Left lung (tissue), 4 donors: ENCODE measurements at regions not wholly inside any gene's neighbourhood (a gene's known extent, or its start where the extent isn't known, plus 50 kb on each side); places are given as distances from the start of the nearest gene placed in this dataset.

Experiments used
- ATAC-seq: fragments of 200-7000 bp; cut with Tn5 transposase; one replicate; pipeline ENCODE4 v1.9.1; 2020; ENCODE audit warnings: moderate library complexity
- DNase-seq, 4 donors: peaks; one replicate each; pipeline ENCODE4 v3.0.0-alpha.2; 2013 to 2020
- H3K27ac ChIP-seq, 2 donors: fragments of 200-600 bp; sonication (generic) in 1 of 2; one replicate each; pipeline versions ENCODE4 v1.5.0 to v1.8.0; 2020 to 2021
- H3K27me3 ChIP-seq, 2 donors: fragments of 200-600 bp; sonication (generic) in 1 of 2; one replicate each; pipeline versions ENCODE4 v1.5.0 to v1.8.0; 2020 to 2021
- H3K36me3 ChIP-seq, 2 donors: fragments of 200-600 bp; sonication (generic) in 1 of 2; one replicate each; pipeline versions ENCODE4 v1.5.0 to v1.8.0; 2020 to 2021
- H3K4me1 ChIP-seq, 2 donors: fragments of 200-600 bp; one replicate each; pipeline ENCODE4 v1.8.0; 2021
- H3K4me3 ChIP-seq, 2 donors: fragments of 200-600 bp; sonication (generic) in 1 of 2; one replicate each; pipeline versions ENCODE4 v1.5.0 to v1.8.0; 2020 to 2021; ENCODE audit warnings: mild to moderate bottlenecking in 1 of 2
- H3K9me3 ChIP-seq, 2 donors: fragments of 200-600 bp; sonication (generic) in 1 of 2; one replicate each; pipeline versions ENCODE4 v1.5.0 to v1.8.0; 2020 to 2021
- intact Hi-C, 2 donors: fragments of 100-400 bp; cut with DNase I; formaldehyde crosslinking; loops; one replicate each; pipeline versions ENCODE4 v1.11.2 to v1.14.2; 2022
- TF ChIP-seq, protein P1 (sequence below), 2 donors: fragments of 200-600 bp; sonication (generic) in 1 of 2; IDR thresholded peaks; one replicate each; pipeline versions ENCODE4 v1.5.0 to v1.8.0; 2021; ENCODE audit warnings: antibody characterized with exemption in 2 of 2
- donor health status: DM: no; HTN: yes; CAD: no.
- donor health status: DM: no; HTN: no; CAD: no.

DNA sequence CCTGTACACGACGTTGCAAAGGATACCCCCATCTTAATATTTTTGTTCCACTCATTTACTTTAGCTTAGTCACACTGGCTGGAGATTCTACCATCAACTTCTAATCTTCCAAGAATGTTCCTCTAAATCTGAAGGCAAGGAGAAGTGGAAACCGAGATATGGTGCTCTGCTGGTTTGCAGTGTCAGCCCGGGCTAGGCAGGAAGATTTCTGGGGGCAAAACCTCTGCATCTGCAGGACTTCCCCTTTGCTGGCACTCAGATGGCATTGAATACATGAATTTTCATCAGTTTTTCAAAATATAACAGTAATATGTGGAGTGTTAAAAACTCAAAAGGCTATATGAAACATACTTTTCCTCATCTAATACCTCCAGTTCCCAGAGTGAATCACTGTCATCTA, 240.4 kb downstream of the RPLP1 start:
- Histone ChIP-seq H3K36me3 (no peaks in the 10 kb centered on the region), H3K27me3 (no peaks in the 10 kb centered on the region), H3K9me3 (peaks cover 0 to 17% of the 10 kb centered on the region in 2 donors), H3K4me1 (peaks cover 0 to 19% of the 10 kb centered on the region in 2 donors), H3K27ac (no peak overlapping the region), H3K4me3 (no peak overlapping the region)
- DNase-seq: no peak
- TF ChIP-seq, protein P1, sequence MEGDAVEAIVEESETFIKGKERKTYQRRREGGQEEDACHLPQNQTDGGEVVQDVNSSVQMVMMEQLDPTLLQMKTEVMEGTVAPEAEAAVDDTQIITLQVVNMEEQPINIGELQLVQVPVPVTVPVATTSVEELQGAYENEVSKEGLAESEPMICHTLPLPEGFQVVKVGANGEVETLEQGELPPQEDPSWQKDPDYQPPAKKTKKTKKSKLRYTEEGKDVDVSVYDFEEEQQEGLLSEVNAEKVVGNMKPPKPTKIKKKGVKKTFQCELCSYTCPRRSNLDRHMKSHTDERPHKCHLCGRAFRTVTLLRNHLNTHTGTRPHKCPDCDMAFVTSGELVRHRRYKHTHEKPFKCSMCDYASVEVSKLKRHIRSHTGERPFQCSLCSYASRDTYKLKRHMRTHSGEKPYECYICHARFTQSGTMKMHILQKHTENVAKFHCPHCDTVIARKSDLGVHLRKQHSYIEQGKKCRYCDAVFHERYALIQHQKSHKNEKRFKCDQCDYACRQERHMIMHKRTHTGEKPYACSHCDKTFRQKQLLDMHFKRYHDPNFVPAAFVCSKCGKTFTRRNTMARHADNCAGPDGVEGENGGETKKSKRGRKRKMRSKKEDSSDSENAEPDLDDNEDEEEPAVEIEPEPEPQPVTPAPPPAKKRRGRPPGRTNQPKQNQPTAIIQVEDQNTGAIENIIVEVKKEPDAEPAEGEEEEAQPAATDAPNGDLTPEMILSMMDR (IDR thresholded peaks at IDR 0.05): no peak
- intact Hi-C loops: no loop called here
- ATAC-seq: no peak

DNA sequence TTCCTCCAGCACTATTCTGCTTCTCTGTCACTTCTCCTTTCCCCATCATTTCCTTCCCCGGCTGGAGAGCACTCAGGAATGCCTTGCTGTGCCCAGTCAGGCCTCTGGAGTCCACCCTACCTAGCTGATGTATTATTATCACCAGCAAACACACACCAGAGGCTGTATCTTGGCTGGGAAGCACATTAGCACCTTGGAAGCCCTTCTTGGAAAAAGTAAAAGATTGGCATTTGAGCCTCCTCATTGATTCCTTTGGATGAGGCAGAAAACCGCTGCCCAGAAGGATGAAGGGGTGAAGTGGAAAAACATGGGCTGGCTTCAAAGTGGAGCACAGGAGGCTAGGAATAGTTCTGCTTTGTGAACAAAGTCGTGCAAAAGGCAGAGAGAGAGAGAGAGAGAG, 244.3 kb downstream of the RPLP1 start:
- Histone ChIP-seq H3K27ac (no peak overlapping the region), H3K36me3 (no peaks in the 10 kb centered on the region), H3K9me3 (no peaks in the 10 kb centered on the region), H3K4me1 (peaks cover 0 to 11% of the 10 kb centered on the region in 2 donors), H3K27me3 (no peaks in the 10 kb centered on the region), H3K4me3 (no peak overlapping the region)
- ATAC-seq (no peak), DNase-seq (no peak)
- TF ChIP-seq, protein P1 (IDR thresholded peaks at IDR 0.05): no peak
- intact Hi-C loops: no loop called here

DNA sequence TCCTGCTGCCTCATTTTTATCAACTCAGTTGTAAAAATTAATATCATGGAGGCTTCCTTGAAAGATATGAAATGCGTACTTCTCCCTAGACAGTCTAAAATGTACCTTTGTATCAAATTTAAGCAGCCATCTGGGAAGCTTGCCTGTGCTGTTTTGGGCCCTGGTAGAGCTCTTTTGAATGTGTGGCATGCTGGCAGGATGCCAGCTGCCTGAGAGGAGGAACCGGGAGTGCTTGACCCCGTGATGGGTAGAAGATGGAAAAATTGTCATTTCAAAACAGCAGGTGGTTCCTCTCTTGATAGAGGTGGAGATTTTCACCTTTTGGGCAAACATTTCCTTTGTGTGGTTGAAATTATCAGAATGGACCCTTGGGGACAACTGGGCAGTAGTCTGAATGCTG, 245.3 kb downstream of the RPLP1 start:
- ATAC-seq (no peak), DNase-seq (no peak)
- Histone ChIP-seq H3K4me1 (peaks cover 0 to 3% of the 10 kb centered on the region in 2 donors), H3K4me3 (no peak overlapping the region), H3K36me3 (no peaks in the 10 kb centered on the region), H3K27ac (no peak overlapping the region), H3K27me3 (no peaks in the 10 kb centered on the region), H3K9me3 (no peaks in the 10 kb centered on the region)
- TF ChIP-seq, protein P1 (IDR thresholded peaks at IDR 0.05): no peak
- intact Hi-C loops: no loop called here

- no peak overlapping the region for H3K4me3 ChIP-seq
- no peaks in the 10 kb centered on the region for H3K27me3 ChIP-seq
- intact Hi-C loops: no loop called here
- ATAC-seq (no peak), DNase-seq (no peak)
- no peak overlapping the region for H3K27ac ChIP-seq
- no peaks in the 10 kb centered on the region for H3K4me1 ChIP-seq
- H3K36me3 ChIP-seq: no peaks in the 10 kb centered on the region
- H3K9me3 ChIP-seq: no peaks in the 10 kb centered on the region
- TF ChIP-seq, protein P1 (IDR thresholded peaks at IDR 0.05): no peak
These were observed 246.5 kb downstream of the RPLP1 start for GRCh38 chr15:69699096-69699495.

GRCh38 chr15:69700380-69700779, 247.8 kb downstream of the RPLP1 start:
- Histone ChIP-seq H3K9me3 (no peaks in the 10 kb centered on the region), H3K4me3 (no peak overlapping the region), H3K36me3 (no peaks in the 10 kb centered on the region), H3K27me3 (no peaks in the 10 kb centered on the region), H3K27ac (no peak overlapping the region), H3K4me1 (no peaks in the 10 kb centered on the region)
- TF ChIP-seq, protein P1 (IDR thresholded peaks at IDR 0.05): no peak
- intact Hi-C loops: no loop called here
- ATAC-seq (no peak), DNase-seq (no peak)
